CD4-positive, alpha-beta T cell treated with Interferon alpha-2 for 1 hour (primary cell): ENCODE measurements at regions not wholly inside any gene's neighbourhood (a gene's known extent, or its start where the extent isn't known, plus 50 kb on each side); places are given as distances from the start of the nearest gene placed in this dataset.

Experiments used
- DNase-seq, 2 donors: peaks; one replicate each; pipeline ENCODE4 v3.0.0-alpha.2; 2020 to 2022

DNA sequence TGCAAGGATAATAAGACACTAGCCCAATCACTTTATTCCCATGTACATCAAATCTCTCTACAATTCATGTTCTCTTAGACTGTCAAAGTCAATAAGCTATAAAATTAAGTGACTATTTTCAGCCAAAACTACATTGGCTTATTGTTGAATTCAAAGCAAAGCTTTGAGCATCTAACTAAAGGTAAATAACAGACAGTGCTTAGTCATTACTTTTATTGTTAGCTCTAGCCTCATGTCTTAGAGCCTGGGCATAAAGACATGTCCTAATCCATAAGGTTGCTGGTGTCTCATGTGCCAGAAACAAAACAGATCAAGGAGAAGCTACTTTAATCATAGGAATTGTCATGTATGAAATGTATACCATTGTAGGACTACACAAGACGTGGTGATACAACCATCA lies 103.1 kb upstream of the UNC5C start:
- DNase-seq: no peak

DNA sequence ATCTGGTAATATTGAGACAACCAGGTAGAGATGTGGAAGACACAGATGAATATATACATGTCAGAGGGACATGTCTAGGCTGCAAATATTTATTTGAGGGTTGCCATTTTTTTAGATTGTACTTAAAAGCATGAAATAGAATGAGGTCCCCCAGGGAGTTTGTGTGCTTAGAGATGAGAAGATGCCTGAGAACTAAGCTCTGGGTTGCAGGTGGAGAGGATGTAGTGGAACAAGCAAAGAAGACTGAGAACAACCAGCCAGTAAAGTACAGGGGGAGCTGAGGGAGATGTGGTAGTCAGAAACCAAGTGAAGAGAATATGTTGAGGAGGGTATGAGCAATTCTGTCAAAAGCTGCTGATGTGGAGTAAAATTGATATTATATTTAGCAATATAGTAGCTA lies 95.6 kb upstream of the UNC5C start:
- no peak for DNase-seq

DNA sequence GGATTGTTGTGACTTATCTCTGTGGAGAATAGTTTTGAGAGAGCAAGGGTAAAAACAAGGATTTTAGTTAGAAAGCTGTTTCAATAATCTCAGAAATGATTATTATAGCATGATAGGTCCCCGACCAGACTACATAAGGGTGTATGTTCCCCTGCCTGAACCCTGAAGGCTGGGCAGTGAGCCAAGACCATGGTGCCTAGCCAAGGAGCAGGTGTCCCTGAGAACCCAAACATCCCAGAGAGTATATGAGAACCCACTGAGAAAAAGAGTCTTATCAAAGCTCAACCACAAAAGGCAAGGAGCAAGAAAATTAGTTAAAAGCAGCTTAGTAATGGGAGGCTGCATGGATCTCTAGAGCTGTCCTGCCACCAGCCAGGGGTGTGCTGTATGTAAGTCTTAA lies 94.9 kb upstream of the UNC5C start:
- DNase-seq: no peak

DNA sequence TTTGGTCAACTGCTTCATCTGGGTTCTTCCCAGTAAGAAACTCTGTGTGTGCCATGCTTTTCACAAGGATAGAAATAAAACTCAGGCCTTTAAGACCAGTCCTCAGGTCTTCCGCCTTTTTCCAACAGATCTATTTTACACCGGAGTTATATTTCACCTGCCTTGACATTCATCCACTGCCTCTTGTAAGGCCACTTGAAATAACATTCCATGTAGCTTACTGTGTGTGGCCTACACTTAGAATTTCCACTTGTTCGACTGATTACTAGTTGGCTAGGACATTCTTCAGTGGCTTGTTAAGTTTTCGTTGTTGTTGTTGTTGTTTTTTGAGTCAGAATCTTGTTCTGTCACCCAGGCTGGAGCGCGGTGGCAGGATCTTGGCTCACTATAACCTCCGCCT lies 92.8 kb upstream of the UNC5C start:
- no peak for DNase-seq

DNA sequence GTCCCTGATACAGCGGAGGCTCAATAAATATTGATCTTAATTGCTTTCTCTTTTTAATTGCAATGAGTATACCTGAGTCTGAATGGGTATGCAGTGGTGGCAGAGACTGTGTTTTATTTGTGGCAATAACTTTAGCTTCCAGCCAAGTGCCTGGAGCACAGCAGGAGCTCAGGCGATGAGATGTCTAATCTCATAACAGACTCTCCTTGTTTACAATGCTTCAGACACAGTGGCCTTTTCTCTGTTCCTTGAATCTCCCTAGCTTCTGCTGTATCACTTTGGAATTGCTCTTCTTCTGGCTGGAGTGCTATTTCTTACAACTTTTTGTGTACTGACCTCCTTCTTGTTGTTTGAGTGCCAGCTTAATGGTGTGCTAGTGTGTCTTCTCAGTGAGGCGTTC lies 91.5 kb upstream of the UNC5C start:
- DNase-seq: no peak

DNA sequence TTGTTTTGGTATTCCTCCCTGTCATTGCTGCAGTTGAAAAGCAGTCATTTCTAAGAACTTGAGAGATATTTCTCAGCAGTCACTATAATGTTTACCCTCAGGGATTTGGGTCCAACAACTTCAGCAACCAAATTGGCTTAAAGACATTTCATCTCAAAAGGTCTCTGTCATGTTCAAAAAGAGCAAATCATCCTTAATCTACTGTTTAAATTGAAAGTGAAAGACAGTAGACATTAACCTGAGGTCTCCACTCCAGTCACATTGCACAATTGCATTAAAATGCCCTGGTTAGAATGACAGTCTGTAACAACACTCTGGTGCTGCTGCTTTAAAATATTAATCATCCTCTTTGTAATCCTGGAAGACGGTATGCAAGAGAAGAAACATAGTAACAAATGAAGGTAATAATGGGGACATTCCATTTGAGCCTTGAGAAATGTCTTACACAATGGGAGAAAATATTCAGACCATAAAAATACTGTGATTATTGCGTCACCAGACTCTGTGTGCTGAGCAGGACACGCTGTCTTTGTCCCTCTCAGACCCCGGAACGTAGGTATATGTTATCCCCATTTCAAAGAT lies 90.2 kb upstream of the UNC5C start:
- DNase-seq: no peak

DNA sequence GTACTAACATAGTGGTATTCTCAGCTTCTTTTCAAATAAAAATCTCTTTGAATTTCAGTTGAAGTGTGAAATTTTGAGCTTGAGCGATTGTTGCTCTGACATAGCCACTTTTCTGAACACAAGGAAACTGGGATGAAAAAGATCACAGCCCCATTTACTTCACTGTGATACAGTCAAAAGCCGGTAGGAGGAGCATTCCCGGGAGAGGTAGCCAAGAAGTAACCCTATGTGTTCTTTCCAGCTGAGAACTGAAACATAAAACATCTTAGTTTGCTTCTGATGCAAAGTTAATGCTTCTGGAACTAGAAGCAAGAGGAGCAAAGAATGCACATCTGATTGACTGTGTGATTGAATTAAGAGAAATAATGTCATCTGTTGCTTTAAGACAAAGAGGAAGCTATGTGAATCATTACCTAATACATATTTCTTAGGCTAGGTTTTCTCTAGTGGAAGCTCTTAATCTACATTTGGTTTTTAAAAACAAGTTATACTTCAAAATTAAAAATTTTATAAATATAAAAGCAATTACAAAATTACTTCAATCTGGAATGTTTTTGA lies 88.3 kb upstream of the UNC5C start:
- no peak for DNase-seq

DNA sequence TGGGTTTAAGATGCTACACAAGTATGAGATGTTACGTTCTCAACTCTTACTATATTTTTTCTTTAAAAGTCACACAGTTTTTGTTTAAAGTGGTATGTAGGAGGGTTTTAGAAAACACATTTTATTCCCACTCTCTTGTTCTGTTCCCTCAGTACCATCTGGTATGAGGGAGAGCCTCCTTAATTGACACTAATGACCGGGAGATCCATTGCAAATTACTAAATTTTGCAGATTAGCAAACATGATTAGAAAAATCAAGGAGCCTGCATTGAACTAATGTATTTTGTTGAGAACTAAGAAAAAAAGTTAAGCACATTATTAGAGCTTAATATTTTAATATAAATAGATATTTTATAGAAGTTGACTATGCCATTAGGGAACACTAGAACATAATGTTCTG lies 87.3 kb upstream of the UNC5C start:
- DNase-seq: no peak

DNA sequence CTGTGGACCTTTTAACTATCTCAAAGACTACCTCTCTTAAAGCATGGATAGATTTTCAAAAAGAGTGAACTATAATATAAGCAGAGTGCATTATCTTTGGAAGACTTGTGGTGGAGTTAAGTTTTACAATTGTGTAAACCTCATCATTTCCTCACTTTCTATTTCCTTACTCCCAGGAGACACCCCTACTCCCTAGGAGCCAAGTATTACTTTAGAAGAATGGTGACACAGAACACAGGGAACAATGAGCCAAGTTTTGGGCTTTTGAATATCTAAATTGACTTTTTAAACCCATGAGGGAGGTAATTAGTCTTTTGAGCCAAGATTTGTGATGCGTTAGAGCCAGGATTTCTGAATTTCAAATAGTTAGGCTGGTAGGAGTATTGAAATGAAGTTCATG lies 78.9 kb upstream of the UNC5C start:
- DNase-seq: no peak

DNA sequence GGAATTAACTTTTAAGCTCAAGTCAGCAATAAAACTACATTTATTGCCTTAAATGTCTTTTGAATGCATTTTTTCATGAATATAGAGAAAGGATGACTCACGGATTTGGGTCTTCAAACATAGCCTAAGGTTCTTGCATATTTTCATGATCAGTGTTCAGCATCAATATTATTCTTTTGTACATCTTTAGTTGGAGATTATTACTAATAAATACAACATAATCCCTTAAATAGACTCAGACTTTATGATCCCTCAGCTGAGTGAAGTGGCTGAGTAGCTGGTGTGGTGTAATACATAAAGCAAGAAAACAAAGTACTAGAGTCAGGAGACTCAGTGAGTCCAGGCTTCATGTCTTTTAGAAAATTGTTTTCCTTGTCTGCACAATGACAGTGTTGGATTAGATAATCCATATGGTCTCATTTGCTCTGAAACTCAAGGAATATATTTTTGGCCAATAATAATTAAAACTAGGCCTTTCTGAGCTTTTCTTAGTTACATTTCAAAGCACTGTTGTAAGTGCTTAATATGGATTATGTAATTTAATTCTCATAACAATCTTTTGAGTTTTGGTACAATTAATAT lies 78.3 kb upstream of the UNC5C start:
- DNase-seq: no peak

DNA sequence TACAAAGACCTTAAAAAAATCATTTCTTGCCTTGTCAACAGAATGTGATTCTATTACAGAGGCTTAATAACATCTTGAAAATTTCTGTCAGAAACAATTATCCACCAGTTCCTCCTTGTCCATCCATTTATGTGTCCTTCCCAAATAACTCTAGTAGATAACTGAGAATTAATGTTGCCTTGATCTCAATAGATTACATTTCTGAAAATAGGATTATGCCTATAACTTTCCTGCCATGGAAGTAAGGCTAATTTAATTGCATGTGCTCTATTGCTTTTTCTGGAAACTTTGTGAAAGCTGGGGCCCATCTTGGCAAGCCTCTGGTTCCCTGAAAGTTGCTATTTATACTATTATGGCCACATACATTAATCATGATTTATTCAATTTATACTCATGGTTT lies 76.2 kb upstream of the UNC5C start:
- DNase-seq: no peak

DNA sequence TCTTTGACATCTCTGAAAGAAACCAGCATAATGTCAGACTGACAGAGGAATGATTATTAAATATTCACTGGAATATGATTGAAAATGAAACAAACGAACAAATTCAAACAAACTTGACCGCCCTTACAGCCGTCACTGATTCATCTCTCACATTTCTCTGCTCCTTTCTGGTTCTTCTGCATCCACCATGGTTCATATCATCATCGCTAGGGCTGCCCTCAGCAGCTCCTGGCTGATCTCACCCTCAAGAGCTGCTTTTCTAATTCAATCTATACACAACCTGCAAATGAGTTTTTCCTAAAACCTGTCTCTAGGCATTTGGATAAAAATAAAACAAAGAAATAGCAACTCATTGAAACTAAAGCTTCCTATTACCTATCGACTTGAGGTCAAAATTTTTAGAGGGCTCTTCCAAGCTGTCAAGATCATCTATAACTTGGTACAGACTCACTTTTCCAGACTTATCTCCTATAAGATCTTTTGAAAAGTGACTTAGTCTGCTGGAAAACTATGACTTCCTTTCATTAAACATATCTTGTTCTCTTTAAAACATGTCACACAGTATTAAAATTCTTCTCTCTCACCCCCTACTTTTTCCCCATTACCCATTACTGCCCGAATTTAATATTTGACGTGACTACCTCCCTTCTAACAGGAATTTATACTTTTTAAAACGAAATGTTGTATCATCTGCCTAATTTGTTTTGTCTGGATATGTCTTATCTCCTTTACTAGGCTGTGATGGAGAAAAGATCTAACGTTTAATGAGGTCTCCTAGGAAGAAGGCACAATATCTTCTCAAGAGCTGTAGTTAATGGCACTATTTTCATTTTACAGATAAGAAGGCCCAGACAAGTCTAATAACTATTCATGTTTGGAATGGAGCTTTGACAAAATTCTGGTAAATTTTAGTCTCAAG lies 71.0 kb upstream of the UNC5C start:
- no peak for DNase-seq

DNA sequence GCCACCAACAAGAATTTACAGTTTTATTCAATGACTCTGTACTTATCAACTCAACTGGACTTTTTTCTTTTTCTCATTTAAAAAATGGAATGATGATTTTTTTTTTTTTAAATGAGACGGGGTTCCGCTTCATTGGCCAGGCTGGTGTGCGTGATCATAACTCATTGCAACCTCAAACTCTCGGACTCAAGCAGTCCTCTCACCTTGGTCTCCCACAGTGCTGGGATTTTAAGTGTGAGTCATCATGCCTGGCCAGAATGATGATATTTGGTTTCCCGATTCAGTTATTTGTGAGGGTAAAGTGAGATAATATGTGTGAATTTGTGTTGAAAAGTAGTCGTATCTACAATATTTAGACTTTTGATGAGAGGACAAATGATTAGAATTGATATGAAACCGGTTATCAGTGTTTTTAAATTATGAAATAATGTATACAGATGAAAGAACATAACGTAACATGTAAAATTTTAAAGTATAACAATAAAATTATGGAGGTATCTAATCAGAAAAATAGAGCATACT lies 66.0 kb upstream of the UNC5C start:
- DNase-seq: no peak

DNA sequence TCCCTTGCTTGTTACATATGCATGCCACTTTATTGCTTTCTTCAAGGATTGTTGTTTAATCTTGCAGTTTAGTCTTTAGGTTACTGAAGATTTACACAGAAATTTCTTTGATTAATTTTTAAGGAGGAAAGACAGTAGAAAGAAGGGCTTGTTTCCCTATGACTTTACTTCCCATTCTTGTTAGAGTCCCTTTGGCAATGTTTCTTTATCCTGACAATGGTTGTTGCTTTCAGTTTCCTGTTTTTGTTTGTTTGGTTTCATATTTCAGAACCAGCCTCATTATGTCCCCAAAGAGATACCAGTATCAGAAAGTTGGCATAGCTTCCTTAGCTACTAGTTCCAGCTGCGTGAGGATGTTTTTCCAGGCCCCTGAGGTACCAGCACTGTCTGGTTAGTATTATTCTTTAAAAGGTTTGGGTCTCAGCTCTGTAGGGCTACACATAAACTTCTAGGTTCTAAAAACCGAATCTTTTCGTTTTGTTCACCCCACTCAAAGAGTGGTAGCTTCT lies 61.3 kb upstream of the UNC5C start:
- DNase-seq: no peak

DNA sequence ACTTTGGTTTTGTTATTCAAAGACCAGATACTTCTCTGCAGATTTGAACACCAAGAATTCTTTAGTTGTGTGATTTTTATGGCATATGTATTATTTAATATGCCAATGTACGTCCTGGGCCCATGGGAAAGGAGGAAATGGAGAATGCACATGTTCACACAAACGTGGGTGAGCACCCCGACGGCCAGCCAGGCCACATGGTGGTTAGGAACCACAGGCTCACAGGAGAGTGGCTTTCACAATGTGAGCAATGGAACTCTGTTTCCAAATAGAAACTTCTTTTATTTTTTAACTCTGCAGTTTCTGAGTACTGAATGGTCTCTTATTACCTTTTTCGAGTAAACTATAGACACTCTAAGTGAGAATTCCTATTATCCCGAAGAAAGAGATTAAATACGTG lies 58.0 kb upstream of the UNC5C start:
- no peak for DNase-seq

DNA sequence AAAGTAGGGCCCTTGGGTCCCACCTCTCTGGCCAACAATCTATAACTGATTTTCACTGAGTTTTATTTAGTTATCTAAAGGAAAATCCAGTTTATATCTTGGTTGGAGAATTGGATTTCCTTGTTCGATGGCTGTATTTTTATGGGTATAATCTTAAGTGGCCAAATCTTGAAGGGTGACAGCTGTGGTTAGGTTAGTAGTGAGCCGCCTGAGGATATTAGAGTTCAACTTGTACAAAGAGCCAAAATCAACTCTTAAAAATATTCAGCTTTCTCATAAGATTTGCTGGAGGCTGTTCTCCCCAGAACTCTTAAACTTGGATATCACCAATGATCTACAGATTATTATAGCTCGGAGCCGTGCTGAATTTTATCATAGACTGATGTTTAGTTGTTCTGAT lies 54.6 kb upstream of the UNC5C start:
- DNase-seq: no peak

DNA sequence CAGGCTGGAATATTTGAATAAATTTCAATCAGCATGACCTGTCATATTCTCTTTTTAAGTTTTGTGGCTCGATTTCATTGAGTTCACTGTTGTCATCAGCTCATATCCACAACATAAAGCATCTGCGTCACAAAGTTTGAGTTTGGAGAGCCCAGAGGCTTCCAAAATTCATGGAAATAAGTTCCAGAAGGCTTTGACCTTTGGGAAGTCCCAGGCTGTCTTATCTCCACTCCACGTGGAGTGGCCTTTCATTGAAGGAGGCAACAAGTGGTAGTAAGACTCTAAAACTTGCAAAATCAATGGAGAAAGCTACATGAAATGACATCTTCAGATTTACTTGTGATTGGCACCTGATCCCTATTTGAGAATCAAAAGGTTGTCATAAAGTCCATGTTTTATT lies 54.1 kb upstream of the UNC5C start:
- no peak for DNase-seq

DNA sequence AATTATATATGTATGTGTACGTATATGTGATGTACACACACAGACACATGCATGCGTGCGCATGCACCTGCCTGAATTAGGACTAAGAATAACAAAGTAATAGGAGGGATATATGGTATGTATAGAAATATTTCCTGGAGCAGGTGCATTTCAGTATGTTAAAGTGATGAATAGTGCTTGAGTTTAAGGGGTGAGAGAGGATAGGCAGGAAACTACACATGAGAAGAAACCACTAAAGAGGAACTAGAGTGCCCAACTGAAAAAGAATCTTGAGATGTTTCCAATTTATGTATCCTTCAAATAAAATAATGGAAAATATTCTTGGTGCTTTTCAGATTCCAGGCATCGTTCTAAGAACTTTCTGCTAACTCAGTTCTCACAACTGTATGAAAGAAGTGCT lies 52.6 kb upstream of the UNC5C start:
- DNase-seq: no peak

DNA sequence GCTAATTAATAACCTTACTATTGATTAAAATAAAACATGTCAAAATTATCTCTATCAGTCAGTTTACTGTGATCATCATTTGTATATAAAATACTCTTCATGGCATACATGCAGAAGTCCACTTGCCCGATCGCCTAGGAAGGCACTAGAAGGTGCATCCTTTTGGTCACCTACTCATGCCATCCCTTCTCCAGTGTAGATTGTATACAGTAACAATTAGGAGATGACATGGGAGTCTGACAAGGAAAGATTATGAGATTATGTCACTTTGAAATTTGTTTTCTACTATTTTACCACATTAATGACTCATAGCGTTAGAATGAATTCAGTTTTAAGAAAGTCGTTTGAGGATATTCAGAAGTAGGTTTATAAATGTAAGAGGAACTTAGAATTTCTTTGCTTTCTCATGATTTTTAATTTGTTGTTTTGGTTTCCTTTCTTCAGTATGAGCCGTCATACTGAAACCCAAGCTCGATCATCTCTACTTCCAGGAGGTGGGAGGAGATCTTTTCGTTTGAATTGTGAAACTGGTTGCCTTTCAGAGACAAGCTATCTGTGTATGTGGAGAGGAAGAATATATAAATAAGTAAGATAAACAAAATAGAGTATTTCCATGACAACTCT lies 51.1 kb upstream of the UNC5C start:
- DNase-seq: peak in 1 of 2 donors; percentile 7
